ENCODE measurements at regions not wholly inside any gene's neighbourhood (a gene's known extent, or its start where the extent isn't known, plus 50 kb on each side); places are given as distances from the start of the nearest gene placed in this dataset.

DNA sequence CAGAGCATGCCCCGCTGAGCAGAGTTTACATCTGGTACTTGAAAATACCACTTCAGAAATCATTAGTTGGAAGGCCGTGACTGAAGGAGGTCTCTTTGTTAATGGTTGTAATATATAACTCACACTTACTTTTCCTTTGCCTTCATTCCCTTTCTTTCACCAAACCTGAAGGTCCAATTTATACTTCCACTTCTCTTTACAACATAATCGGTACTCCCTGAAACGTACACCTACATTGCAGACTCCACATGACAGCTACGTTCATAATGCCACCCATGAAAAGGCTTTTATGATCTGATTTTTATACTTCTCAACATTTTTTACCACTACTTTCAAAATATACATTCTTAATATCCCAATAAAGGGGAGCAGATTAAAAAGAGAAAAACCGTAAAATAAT, 298.7 kb downstream of the C4orf33 start:
- no peak for DNase-seq (ENCODE audit: low read depth in 2 of 2, low spot score in 1 of 2)

DNA sequence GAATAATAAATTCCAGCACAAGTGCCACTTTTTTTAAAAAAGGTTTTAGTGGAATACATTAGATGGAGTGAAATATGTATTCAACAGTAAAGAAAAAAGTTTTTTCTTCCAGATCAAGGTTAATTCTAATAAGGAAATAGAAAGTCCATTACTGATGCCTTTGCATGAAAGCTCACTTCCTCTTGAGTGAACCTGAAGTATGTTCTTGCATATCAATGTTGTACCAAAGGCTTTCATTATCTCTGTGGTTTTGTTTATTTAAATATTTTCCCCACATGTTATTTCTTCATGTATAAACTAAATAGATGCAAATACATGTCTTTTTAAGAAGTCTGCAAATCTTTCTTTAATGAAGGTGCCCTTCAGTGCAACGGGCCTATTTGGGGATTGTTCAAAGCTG, 307.9 kb downstream of the C4orf33 start:
- DNase-seq (ENCODE audit: low read depth in 2 of 2, low spot score in 1 of 2): no peak

GRCh38 chr4:129410115-129410514, 314.2 kb downstream of the C4orf33 start:
- no peak for DNase-seq (ENCODE audit: low read depth in 2 of 2, low spot score in 1 of 2)

DNA sequence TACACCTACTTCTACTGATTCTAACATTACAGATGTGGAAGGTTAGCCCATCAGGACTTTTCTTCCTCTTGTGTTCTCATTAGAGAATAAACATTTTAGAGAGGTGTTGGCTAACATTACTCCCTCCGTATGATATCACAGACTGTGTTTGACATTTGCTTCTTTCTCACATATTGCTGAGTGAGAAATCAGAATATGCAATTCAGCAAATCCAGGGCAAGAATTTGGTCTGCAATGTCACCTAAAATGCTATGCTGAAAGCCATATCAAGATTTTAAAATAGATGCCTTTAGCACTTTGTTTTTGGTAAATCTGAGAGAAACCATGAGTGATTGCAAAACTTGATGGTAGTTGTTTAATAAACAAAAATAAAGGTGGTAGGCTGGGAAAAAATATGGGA, 319.1 kb downstream of the C4orf33 start:
- no peak for DNase-seq (ENCODE audit: low read depth in 2 of 2, low spot score in 1 of 2)

DNA sequence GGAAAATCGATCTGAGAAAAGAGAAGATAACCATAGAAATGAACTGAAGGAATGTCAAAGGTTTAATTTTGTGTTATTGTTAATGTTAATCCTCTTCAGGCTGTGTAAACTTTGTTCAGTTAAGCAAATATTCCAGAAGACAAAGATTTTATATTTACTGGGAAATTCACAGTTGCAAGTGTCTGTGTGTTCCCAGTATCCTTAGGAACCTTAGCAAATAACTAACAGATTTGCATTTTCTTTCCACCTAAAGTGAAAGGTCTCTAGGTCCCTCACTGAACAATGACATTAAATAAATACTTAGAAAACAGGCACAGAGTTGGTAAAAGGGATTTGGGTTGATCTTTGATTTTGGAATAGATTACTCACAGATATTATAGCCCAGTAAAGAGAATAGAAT, 324.7 kb downstream of the C4orf33 start:
- no peak for DNase-seq (ENCODE audit: low read depth in 2 of 2, low spot score in 1 of 2)

DNA sequence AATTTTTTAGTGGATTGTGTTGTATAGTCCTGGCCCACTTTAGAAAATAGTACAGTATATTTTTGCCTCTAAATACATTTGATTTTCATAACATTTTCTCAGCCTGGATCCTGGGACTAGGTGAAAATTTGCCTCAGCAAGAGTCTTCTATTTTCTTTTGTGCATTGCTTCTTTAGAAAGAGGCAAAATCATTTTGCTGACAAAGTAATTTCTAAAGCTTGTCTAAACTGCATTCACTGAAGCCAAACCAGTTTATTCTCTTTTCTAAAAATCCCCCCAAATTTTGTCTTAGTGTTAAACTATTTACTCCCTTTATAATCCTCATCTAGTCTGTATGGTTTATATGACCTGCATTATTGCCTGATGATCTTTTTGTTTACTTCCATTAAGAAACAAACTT, 326.3 kb downstream of the C4orf33 start:
- no peak for DNase-seq (ENCODE audit: low read depth in 2 of 2, low spot score in 1 of 2)

DNA sequence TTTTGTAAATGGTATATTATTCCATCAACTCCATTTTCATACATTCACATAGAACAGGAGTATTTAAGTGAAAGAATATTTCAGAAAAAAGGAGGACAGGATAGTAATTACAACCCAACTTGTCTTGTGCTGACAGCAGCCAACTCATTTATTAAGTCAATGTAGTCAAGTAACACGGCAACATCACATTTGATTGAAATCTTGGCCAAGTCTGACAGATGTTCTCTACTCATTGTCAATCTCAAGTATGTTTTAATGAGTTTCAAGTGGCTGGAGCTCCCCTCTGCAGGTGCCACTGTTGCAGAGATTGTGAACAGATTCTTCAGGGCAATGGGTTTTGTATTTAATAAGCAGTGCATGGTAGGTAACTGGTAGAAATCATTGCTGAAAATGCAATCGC, 332.5 kb downstream of the C4orf33 start:
- DNase-seq (ENCODE audit: low read depth in 2 of 2, low spot score in 1 of 2): no peak

DNA sequence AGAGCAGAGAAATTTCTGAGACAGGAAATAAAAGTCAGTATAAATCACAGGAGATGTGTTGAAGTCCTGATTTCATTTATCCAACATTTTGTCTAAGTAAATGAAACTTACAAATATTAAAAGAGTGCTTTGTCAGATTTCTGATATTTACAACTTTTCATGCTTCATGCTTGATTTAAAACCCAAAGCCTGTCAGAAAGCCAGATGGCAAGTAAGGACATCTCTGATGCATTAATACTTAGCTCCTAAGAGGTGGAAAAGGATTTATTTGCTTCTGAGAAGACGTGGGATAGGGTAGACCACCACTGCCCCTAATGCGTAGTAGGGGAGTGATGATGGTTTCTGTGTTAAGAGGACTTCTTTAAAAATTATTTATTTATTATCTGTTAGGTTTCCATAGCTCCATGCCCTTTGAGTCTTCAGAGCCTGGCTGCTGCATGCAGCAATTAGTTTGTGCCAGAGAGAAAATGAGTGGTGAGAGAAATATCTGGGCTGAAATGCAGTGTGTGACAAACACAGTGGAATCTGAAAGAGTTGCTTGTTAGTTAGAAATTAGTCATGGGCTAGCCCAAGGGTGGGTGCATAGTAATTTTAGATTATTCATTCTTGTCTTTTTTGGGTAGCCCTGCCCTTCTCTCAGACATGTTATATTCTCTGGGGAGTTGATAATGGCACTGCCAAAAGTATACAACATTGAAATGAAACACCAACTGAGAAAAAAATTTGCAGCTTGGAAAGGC, 333.8 kb downstream of the C4orf33 start:
- no peak for DNase-seq (ENCODE audit: low read depth in 2 of 2, low spot score in 1 of 2)

DNA sequence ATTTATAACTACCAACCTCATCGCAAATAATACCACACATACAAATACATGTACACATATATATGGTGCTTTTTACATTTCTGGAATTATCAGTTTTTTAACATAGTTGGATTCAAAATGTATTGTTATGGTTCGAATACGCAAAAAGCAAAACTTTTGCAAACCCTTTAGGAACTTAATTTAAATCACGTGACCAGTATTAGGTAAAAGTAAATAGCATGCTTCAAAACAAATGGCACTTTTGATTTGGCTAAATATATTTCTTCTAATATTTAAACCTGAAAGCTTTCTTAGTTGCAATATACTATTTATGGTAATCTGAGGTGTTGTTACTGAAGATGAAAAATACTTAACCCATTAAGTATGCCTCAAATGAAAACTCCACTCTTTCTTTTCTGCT, 341.4 kb downstream of the C4orf33 start:
- DNase-seq (ENCODE audit: low read depth in 2 of 2, low spot score in 1 of 2): no peak

DNA sequence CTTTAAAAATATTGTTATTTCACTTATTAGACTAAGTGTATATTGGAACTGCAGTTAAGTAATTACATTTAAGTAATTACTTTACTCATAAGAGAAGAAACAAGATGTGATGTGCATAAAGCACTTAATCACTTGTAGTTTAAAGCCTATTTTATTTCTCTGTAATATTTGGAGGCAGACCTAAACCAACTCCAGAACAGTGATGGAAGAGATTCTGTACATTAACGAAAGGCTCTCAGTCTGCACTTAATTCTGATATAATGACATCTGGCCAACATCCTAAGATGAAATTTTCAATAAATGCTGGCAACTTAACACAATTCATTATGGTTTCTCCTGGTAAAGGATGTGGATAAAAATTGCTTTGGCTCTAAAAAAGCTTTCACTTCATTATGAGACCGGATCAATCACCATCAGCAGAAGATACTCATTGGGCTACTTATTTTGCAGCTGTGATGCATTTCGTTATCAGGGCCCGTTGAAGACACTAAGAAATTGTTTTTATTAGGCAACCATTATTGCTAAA, 342.6 kb downstream of the C4orf33 start:
- no peak for DNase-seq (ENCODE audit: low read depth in 2 of 2, low spot score in 1 of 2)

DNA sequence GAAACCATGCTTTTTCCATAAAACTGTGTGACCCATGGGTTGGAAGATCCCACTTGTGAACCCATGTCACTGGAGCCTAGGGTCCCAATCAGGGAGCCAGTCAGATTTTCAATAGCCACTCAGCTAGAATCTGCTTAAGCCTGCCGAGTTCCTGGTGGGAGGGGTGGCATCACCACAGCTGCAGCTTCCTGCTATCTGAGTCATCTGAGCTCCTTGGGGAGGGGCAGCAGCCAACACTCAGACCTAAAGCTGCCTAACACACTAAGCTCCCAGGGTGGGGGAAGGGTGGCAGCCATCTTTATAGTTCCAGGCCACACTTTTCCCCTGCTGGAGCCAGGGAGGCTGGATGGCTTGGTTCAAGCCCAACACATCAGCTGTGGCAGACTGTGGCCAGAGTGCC, 350.1 kb downstream of the C4orf33 start:
- no peak for DNase-seq (ENCODE audit: low read depth in 2 of 2, low spot score in 1 of 2)

- no peak for DNase-seq (ENCODE audit: low read depth in 2 of 2, low spot score in 1 of 2)
These were observed 357.7 kb downstream of the C4orf33 start for GRCh38 chr4:129453524-129454200.

- no peak for DNase-seq (ENCODE audit: low read depth in 2 of 2, low spot score in 1 of 2)
These were observed 359.5 kb downstream of the C4orf33 start for GRCh38 chr4:129455482-129455881.

- DNase-seq (ENCODE audit: low read depth in 2 of 2, low spot score in 1 of 2): no peak
These were observed 372.7 kb downstream of the C4orf33 start for GRCh38 chr4:129468624-129469023.

DNA sequence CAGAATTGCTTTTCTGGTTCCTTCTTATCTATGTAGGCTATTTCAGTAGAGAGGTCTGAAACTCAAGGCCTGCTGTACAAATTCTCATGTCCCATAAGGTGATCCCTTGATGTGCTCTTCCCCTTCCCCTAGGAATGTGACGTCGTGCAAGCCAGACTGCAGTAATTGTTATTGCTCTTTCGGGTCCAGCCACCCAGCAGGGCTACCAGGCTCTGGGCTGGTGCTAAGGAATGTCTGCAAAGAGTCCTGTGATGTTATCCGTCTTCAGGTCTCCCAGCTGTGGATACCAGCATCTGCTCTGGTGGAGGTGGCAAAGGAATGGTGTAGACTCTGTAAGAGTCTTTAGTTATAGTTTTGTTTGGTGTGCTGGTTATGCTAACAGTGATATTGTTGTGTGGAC, 378.7 kb downstream of the C4orf33 start:
- no peak for DNase-seq (ENCODE audit: low read depth in 2 of 2, low spot score in 1 of 2)

- DNase-seq (ENCODE audit: low read depth in 2 of 2, low spot score in 1 of 2): no peak
These were observed 385.2 kb downstream of the C4orf33 start for GRCh38 chr4:129481107-129481506.

GRCh38 chr4:129488427-129488826, 392.5 kb downstream of the C4orf33 start:
- no peak for DNase-seq (ENCODE audit: low read depth in 2 of 2, low spot score in 1 of 2)

GRCh38 chr4:129490516-129490915, 394.6 kb downstream of the C4orf33 start:
- no peak for DNase-seq (ENCODE audit: low read depth in 2 of 2, low spot score in 1 of 2)

- no peak for DNase-seq (ENCODE audit: low read depth in 2 of 2, low spot score in 1 of 2)
These were observed 402.7 kb downstream of the C4orf33 start for GRCh38 chr4:129498626-129499025.

DNA sequence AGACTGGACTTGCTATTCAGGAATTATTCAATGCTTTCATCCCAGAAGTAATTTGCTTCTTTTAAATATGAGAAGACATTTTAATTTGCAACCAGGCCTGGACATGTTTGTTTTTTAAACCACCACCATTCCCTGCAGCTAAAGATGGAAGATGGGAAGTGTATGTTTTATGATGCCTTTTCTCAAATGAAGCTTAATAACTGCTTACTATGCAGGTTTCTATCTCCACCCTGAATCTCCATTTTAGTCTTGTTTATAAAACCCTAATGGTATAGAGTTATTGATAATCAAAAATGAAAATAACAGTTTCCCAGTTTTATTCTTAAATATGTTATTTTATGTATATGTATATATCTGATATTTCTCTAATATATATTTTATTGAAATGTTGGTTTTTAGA, 418.9 kb downstream of the C4orf33 start:
- DNase-seq (ENCODE audit: low read depth in 2 of 2, low spot score in 1 of 2): no peak

DNA sequence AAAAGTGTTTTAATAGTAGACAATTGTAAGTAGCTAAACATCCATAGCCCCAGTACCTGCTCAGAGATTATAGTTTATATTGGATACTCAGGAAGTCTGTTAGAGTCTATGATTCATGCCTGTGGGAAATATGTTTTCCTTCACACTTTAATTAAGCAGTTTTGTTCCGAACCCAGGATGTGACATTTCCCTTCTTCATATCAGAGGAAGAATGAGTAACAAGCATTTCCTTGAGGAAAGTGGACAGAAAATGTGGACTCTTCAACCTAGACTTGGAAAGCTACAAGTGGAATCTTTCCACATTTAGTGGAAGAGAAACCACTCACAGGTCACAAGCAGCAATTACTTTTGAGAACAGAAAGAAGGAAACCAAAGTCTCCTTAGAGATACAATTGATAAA, 419.4 kb downstream of the C4orf33 start:
- DNase-seq (ENCODE audit: low read depth in 2 of 2, low spot score in 1 of 2): no peak

GRCh38 chr4:129526812-129527211, 430.9 kb downstream of the C4orf33 start:
- no peak for DNase-seq (ENCODE audit: low read depth in 2 of 2, low spot score in 1 of 2)

DNA sequence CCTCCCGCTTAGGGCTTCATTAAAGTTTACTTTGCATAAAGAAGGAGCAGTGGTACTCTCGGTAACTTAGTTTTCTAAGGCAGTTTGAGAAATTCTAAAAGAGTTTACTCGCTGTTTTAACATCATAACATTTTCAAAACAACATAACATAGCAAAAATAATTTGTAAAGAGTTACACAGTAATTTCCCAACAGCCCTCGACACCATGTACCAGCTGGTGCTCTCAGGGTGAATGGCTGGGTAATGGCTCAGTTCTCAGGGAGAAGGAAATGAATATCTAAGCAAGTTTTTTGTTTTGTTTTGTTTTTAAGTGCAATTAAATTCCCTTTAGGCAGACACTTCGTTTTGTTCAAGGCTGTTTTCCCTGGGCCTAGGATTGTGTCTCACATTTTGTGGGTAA, 435.3 kb downstream of the C4orf33 start:
- no peak for DNase-seq (ENCODE audit: low read depth in 2 of 2, low spot score in 1 of 2)

All from stimulated activated CD8-positive, alpha-beta memory T cell treated with anti-CD3 and anti-CD28 coated beads, Interleukin-4, amount 100 ng/mL, for 1 hour (primary cell).